ENCODE measurements at regions not wholly inside any gene's neighbourhood (a gene's known extent, or its start where the extent isn't known, plus 50 kb on each side); places are given as distances from the start of the nearest gene placed in this dataset.
"Not testable (repeated sequence)": the region's sequence is repeated elsewhere in the genome, so short reads cannot be mapped to it uniquely, and the experiment has no call there.

DNA sequence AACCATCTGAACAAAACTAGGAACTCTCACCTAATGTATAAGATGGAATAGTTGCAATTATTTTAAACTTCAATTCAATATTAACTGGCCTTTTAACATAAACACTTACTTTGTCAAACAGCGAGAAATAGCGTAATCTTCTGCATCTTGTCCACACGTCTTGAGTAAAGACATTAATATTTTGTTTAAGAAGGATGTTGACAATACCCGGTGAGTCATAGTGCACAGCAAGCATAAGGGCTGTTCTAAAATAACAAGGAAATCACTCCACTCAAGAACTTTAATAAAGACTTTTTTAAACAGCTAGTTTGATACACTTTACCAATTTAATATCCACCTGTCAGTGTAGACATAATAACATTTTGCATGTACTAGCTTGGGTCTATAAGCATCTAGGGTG is 311.1 kb downstream of the TUBA3C start:
- TF ChIP-seq FOXM1 (IDR thresholded peaks at IDR 0.05; ENCODE audit: borderline replicate concordance); NFRKB (IDR thresholded peaks at IDR 0.05); SP1 (IDR thresholded peaks at IDR 0.05); ZNF384 (IDR thresholded peaks at IDR 0.05); CTBP1 (IDR thresholded peaks at IDR 0.05; ENCODE audit: borderline replicate concordance); BHLHE40 (IDR thresholded peaks at IDR 0.05; ENCODE audit: borderline replicate concordance); TARDBP (IDR thresholded peaks at IDR 0.05); FOXA1 (IDR thresholded peaks at IDR 0.05); SUZ12 (IDR thresholded peaks at IDR 0.05); ARNT (IDR thresholded peaks at IDR 0.05); ELF4 (IDR thresholded peaks at IDR 0.05); LEF1 (IDR thresholded peaks at IDR 0.05; ENCODE audit: borderline replicate concordance); FOXK2 (IDR thresholded peaks at IDR 0.05): not testable (repeated sequence)
- TF ChIP-seq, protein P1, sequence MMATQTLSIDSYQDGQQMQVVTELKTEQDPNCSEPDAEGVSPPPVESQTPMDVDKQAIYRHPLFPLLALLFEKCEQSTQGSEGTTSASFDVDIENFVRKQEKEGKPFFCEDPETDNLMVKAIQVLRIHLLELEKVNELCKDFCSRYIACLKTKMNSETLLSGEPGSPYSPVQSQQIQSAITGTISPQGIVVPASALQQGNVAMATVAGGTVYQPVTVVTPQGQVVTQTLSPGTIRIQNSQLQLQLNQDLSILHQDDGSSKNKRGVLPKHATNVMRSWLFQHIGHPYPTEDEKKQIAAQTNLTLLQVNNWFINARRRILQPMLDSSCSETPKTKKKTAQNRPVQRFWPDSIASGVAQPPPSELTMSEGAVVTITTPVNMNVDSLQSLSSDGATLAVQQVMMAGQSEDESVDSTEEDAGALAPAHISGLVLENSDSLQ (IDR thresholded peaks at IDR 0.05) = not testable (repeated sequence)

All from HEK293T (cell line).